OCI-LY1 (cell line): ENCODE measurements at regions not wholly inside any gene's neighbourhood (a gene's known extent, or its start where the extent isn't known, plus 50 kb on each side); places are given as distances from the start of the nearest gene placed in this dataset.

ENCODE experiments used
- H2AFZ ChIP-seq: fragments of 200-600 bp; sonication (generic), shearing (Covaris generic); 2 replicates; pipeline ENCODE4 v1.6.0; 2014; ENCODE audit warnings: antibody characterized with exemption, mild to moderate bottlenecking, low read length
- H3F3A ChIP-seq: fragments of 200-600 bp; sonication (generic), shearing (Covaris generic); 2 replicates; pipeline ENCODE4 v1.6.0; 2014; ENCODE audit warnings: mild to moderate bottlenecking, antibody characterized with exemption, low read length, moderate library complexity; ENCODE audit not compliant: insufficient read depth
- H3K27ac ChIP-seq: fragments of 200-600 bp; sonication (generic); 2 replicates; pipeline ENCODE4 v1.5.1; 2014; ENCODE audit warnings: low read length, mixed run types, mild to moderate bottlenecking, low read depth; ENCODE audit not compliant: poor library complexity, severe bottlenecking
- H3K27me3 ChIP-seq: fragments of 200-600 bp; sonication (generic); 2 replicates; pipeline ENCODE4 v1.6.0; 2014; ENCODE audit warnings: antibody characterized with exemption, mild to moderate bottlenecking, low read length, moderate library complexity; ENCODE audit not compliant: insufficient read depth
- H3K36me3 ChIP-seq: fragments of 200-600 bp; sonication (generic); 2 replicates; pipeline ENCODE4 v1.6.1; 2014; ENCODE audit warnings: mild to moderate bottlenecking, antibody characterized with exemption, low read length, moderate library complexity, mixed read lengths; ENCODE audit not compliant: insufficient read depth
- H3K4me1 ChIP-seq: fragments of 200-600 bp; sonication (generic); 2 replicates; pipeline ENCODE4 v1.5.1; 2014; ENCODE audit warnings: mild to moderate bottlenecking, low read length, moderate library complexity; ENCODE audit not compliant: insufficient read depth, severe bottlenecking
- H3K4me2 ChIP-seq: fragments of 200-600 bp; sonication (generic), shearing (Covaris generic); 2 replicates; pipeline ENCODE4 v1.6.1; 2014; ENCODE audit warnings: low read length
- H3K4me3 ChIP-seq: fragments of 200-600 bp; sonication (generic); 2 replicates; pipeline ENCODE4 v1.5.1; 2014; ENCODE audit warnings: low read length, low read depth, mild to moderate bottlenecking, mixed read lengths; ENCODE audit not compliant: poor library complexity, severe bottlenecking
- H3K79me2 ChIP-seq: fragments of 200-600 bp; shearing (Covaris generic); 2 replicates; pipeline ENCODE4 v1.6.1; 2016; ENCODE audit warnings: mixed run types, low read length, mixed read lengths; ENCODE audit not compliant: insufficient read depth
- H3K9ac ChIP-seq: fragments of 200-600 bp; sonication (generic), shearing (Covaris generic); 2 replicates; pipeline ENCODE4 v1.6.1; 2014; ENCODE audit warnings: mild to moderate bottlenecking, low read length, mixed read lengths
- H3K9me2 ChIP-seq: fragments of 200-600 bp; sonication (generic), shearing (Covaris generic); 2 replicates; pipeline ENCODE4 v1.6.1; 2014; ENCODE audit warnings: low read depth, mild to moderate bottlenecking, low read length, mixed read lengths
- H3K9me3 ChIP-seq: fragments of 200-600 bp; shearing (Covaris generic); 2 replicates; pipeline ENCODE4 v1.6.1; 2014; ENCODE audit warnings: low read length, mixed read lengths
- H4K20me1 ChIP-seq: fragments of 200-600 bp; sonication (generic), shearing (Covaris generic); 2 replicates; pipeline ENCODE4 v1.6.0; 2016; ENCODE audit warnings: mild to moderate bottlenecking, low read length; ENCODE audit not compliant: insufficient read depth
- EZH2 ChIP-seq: fragments of 200-600 bp; sonication (generic), shearing (Covaris generic); IDR thresholded peaks from 2 replicates; pipeline ENCODE4 v1.8.0; 2017; ENCODE audit warnings: borderline replicate concordance, mixed run types, mild to moderate bottlenecking, antibody characterized with exemption, low read length, moderate library complexity, mixed read lengths
- TF ChIP-seq, protein P1 (sequence below): fragments of 200-600 bp; sonication (generic), shearing (Covaris generic); IDR thresholded peaks from 2 replicates; pipeline ENCODE4 v1.5.1; 2017; ENCODE audit warnings: mild to moderate bottlenecking, antibody characterized with exemption, low read length, moderate library complexity, mixed read lengths

DNA sequence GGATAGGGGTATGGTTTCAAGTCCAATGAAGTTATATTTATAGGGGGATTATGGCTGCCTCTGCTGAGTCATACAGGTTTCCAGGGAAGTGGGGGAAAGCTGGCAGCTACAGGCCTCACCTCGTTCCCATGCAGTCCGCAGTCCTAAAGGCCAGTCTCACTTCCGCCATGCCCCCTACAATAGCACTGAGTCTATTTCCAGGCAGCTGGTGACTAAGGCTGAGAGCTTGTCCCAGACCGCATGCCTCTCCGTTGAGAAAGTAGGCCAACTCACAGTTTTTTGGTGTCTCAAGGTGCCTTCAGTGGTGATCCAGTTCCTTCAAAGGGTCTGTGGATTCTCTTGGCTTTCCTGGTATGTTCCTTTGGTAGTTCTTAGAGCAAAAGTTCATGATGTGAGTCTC is 203.9 kb upstream of the GLI3 start:
- H2AFZ ChIP-seq = no peak overlapping the region
- H3K9me3 ChIP-seq = no peaks in the 10 kb centered on the region
- no peaks in the 10 kb centered on the region for H3K4me1 ChIP-seq
- H3K27ac ChIP-seq = no peak overlapping the region
- H3K9ac ChIP-seq = no peak overlapping the region
- no peak overlapping the region for H3K4me2 ChIP-seq
- no peaks in the 10 kb centered on the region for H3K79me2 ChIP-seq
- no peaks in the 10 kb centered on the region for H3K36me3 ChIP-seq
- no peaks in the 10 kb centered on the region for H3K9me2 ChIP-seq
- no peak for TF ChIP-seq EZH2
- TF ChIP-seq, protein P1, sequence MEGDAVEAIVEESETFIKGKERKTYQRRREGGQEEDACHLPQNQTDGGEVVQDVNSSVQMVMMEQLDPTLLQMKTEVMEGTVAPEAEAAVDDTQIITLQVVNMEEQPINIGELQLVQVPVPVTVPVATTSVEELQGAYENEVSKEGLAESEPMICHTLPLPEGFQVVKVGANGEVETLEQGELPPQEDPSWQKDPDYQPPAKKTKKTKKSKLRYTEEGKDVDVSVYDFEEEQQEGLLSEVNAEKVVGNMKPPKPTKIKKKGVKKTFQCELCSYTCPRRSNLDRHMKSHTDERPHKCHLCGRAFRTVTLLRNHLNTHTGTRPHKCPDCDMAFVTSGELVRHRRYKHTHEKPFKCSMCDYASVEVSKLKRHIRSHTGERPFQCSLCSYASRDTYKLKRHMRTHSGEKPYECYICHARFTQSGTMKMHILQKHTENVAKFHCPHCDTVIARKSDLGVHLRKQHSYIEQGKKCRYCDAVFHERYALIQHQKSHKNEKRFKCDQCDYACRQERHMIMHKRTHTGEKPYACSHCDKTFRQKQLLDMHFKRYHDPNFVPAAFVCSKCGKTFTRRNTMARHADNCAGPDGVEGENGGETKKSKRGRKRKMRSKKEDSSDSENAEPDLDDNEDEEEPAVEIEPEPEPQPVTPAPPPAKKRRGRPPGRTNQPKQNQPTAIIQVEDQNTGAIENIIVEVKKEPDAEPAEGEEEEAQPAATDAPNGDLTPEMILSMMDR = no peak
- no peaks in the 10 kb centered on the region for H3K27me3 ChIP-seq
- no peak overlapping the region for H3K4me3 ChIP-seq
- H4K20me1 ChIP-seq = no peaks in the 10 kb centered on the region
- H3F3A ChIP-seq = no peaks in the 10 kb centered on the region

DNA sequence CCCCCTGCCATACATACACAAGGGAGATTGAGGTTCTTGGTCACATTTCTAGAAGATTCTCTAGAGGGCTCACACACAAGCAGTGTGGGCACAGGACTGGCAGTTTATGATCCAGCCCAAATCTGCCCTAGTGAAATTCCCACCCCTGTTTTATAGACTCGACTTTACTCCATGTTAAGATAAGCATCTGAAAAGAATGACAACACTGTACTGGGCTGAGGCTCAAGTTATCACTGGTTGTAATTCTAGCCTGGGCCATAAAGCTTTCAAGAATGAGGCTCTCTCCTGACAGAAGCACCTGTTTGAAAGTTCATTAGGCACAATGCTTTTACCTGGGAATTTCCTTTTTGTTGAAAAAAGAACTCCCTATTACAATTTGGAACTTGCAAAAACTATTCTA is 195.6 kb upstream of the GLI3 start:
- Histone ChIP-seq H3K4me2 (no peak overlapping the region), H3F3A (no peaks in the 10 kb centered on the region), H3K36me3 (no peaks in the 10 kb centered on the region), H3K9ac (no peak overlapping the region), H2AFZ (no peak overlapping the region), H3K27me3 (no peaks in the 10 kb centered on the region), H3K9me3 (no peaks in the 10 kb centered on the region), H3K4me3 (no peak overlapping the region), H3K79me2 (no peaks in the 10 kb centered on the region), H3K4me1 (peaks cover 3% of the 10 kb centered on the region), H4K20me1 (no peaks in the 10 kb centered on the region), H3K27ac (no peak overlapping the region), H3K9me2 (no peaks in the 10 kb centered on the region)
- TF ChIP-seq EZH2 = no peak
- TF ChIP-seq, protein P1 = no peak

DNA sequence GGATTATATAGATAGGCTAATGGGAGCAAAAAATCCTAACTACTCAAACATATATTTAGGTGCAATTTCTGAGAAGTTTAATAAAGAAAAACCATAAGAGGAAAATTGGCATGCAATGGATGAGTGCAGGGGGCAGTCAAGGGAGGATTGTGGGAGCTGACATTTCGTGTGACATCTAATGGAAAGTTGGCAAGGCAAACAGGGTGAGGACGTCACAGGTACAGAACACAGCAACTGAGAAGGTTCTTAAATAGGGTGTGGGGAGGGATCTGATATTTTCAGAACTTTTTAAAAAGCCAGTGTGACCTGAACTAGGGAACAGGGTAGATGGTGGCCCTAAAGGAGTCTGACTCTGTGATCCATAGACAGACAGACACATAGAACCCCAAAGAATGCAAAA is 194.9 kb upstream of the GLI3 start:
- H3K4me2 ChIP-seq = no peak overlapping the region
- TF ChIP-seq, protein P1 = no peak
- no peak for TF ChIP-seq EZH2
- H3F3A ChIP-seq = no peaks in the 10 kb centered on the region
- no peak overlapping the region for H3K27ac ChIP-seq
- H3K9me2 ChIP-seq = no peaks in the 10 kb centered on the region
- no peaks in the 10 kb centered on the region for H3K79me2 ChIP-seq
- no peak overlapping the region for H3K9ac ChIP-seq
- peaks cover 3% of the 10 kb centered on the region for H3K4me1 ChIP-seq
- H3K27me3 ChIP-seq = no peaks in the 10 kb centered on the region
- no peaks in the 10 kb centered on the region for H4K20me1 ChIP-seq
- H2AFZ ChIP-seq = no peak overlapping the region
- H3K9me3 ChIP-seq = no peaks in the 10 kb centered on the region
- H3K4me3 ChIP-seq = no peak overlapping the region
- H3K36me3 ChIP-seq = no peaks in the 10 kb centered on the region
